NCI-H1417 treated with DMSO at 0.1 percent for 48 hours (cell line): ENCODE measurements at regions not wholly inside any gene's neighbourhood (a gene's known extent, or its start where the extent isn't known, plus 50 kb on each side); places are given as distances from the start of the nearest gene placed in this dataset.

Source experiments
- DNase-seq: peaks from one replicate; lab custom pipeline; 2025; lab: John Stamatoyannopoulos, UW

- DNase-seq = no peak
These were observed 496.4 kb downstream of the NPHP4 start for GRCh38 chr1:5495596-5496410.

GRCh38 chr1:5494518-5494917 is 497.7 kb downstream of the NPHP4 start:
- DNase-seq = no peak

GRCh38 chr1:5493851-5494311 is 498.3 kb downstream of the NPHP4 start:
- no peak for DNase-seq

GRCh38 chr1:5493275-5493674 is 498.9 kb downstream of the NPHP4 start:
- DNase-seq = no peak

GRCh38 chr1:5492846-5493245 is 499.4 kb downstream of the NPHP4 start:
- DNase-seq = no peak

GRCh38 chr1:5491207-5491904 is 500.9 kb downstream of the NPHP4 start:
- no peak for DNase-seq

GRCh38 chr1:5490635-5491034 is 501.6 kb downstream of the NPHP4 start:
- DNase-seq = no peak

GRCh38 chr1:5488448-5488847 is 503.8 kb downstream of the NPHP4 start:
- DNase-seq = no peak

GRCh38 chr1:5485968-5486696 is 506.1 kb downstream of the NPHP4 start:
- DNase-seq = no peak

- no peak for DNase-seq
These were observed 506.8 kb downstream of the NPHP4 start for GRCh38 chr1:5485436-5485835.

- no peak for DNase-seq
These were observed 507.6 kb downstream of the NPHP4 start for GRCh38 chr1:5484451-5485165.

GRCh38 chr1:5481889-5482288 is 510.3 kb downstream of the NPHP4 start:
- no peak for DNase-seq

GRCh38 chr1:5480906-5481305 is 511.3 kb downstream of the NPHP4 start:
- DNase-seq = no peak

GRCh38 chr1:5479876-5480646 is 512.2 kb downstream of the NPHP4 start:
- DNase-seq = no peak

GRCh38 chr1:5478961-5479360 is 513.3 kb downstream of the NPHP4 start:
- DNase-seq = no peak

- no peak for DNase-seq
These were observed 514.0 kb downstream of the NPHP4 start for GRCh38 chr1:5478156-5478695.

GRCh38 chr1:5477716-5478115 is 514.5 kb downstream of the NPHP4 start:
- no peak for DNase-seq

GRCh38 chr1:5475572-5475971 is 516.7 kb downstream of the NPHP4 start:
- no peak for DNase-seq

GRCh38 chr1:5473268-5473667 is 519.0 kb downstream of the NPHP4 start:
- DNase-seq = no peak

- no peak for DNase-seq
These were observed 525.7 kb downstream of the NPHP4 start for GRCh38 chr1:5466487-5466886.

- no peak for DNase-seq
These were observed 526.9 kb downstream of the NPHP4 start for GRCh38 chr1:5465281-5465711.
